HG02678 (cell line): ENCODE measurements at regions not wholly inside any gene's neighbourhood (a gene's known extent, or its start where the extent isn't known, plus 50 kb on each side); places are given as distances from the start of the nearest gene placed in this dataset.

Experiments
- ATAC-seq: cut with Tn5 transposase; IDR thresholded peaks from one replicate; pipeline ENCODE4 v1.9.1; 2021; ENCODE audit warnings: mild to moderate bottlenecking, moderate library complexity; ENCODE audit not compliant: unreplicated experiment

- ATAC-seq = no peak
These were observed 434.4 kb downstream of the RAP2B start for GRCh38 chr3:153596401-153596800.

GRCh38 chr3:153599685-153600084 is 437.7 kb downstream of the RAP2B start:
- no peak for ATAC-seq

GRCh38 chr3:153600896-153601295 is 438.9 kb downstream of the RAP2B start:
- no peak for ATAC-seq

- ATAC-seq = no peak
These were observed 439.4 kb downstream of the RAP2B start for GRCh38 chr3:153601374-153601853.

- no peak for ATAC-seq
These were observed 440.8 kb downstream of the RAP2B start for GRCh38 chr3:153602801-153603200.

GRCh38 chr3:153614140-153614539 is 452.1 kb downstream of the RAP2B start:
- ATAC-seq = no peak

GRCh38 chr3:153614563-153614962 is 452.5 kb downstream of the RAP2B start:
- no peak for ATAC-seq

- ATAC-seq = no peak
These were observed 453.8 kb downstream of the RAP2B start for GRCh38 chr3:153615863-153616262.

GRCh38 chr3:153617463-153617862 is 455.4 kb downstream of the RAP2B start:
- no peak for ATAC-seq

- no peak for ATAC-seq
These were observed 456.1 kb downstream of the RAP2B start for GRCh38 chr3:153618176-153618575.

GRCh38 chr3:153619268-153619667 is 457.2 kb downstream of the RAP2B start:
- no peak for ATAC-seq

- ATAC-seq = peak; percentile 98
These were observed 459.9 kb downstream of the RAP2B start for GRCh38 chr3:153621953-153622352.

- ATAC-seq = no peak
These were observed 461.8 kb downstream of the RAP2B start for GRCh38 chr3:153623834-153624233.

GRCh38 chr3:153624310-153625030 is 462.4 kb downstream of the RAP2B start:
- ATAC-seq = no peak

GRCh38 chr3:153625506-153625905 is 463.5 kb downstream of the RAP2B start:
- no peak for ATAC-seq

- ATAC-seq = no peak
These were observed 464.1 kb downstream of the RAP2B start for GRCh38 chr3:153626158-153626557.

GRCh38 chr3:153628591-153628990 is 466.6 kb downstream of the RAP2B start:
- peak; percentile 40 for ATAC-seq

GRCh38 chr3:153629148-153629547 is 467.1 kb downstream of the RAP2B start:
- ATAC-seq = no peak

GRCh38 chr3:153631102-153631501 is 469.1 kb downstream of the RAP2B start:
- ATAC-seq = no peak

GRCh38 chr3:153631664-153632063 is 469.6 kb downstream of the RAP2B start:
- no peak for ATAC-seq

GRCh38 chr3:153633407-153633806 is 471.4 kb downstream of the RAP2B start:
- ATAC-seq = no peak

GRCh38 chr3:153634683-153635082 is 472.7 kb downstream of the RAP2B start:
- ATAC-seq = no peak

GRCh38 chr3:153639631-153640030 is 477.6 kb downstream of the RAP2B start:
- no peak for ATAC-seq
